GM12878 (cell line): ENCODE measurements at regions not wholly inside any gene's neighbourhood (a gene's known extent, or its start where the extent isn't known, plus 50 kb on each side); places are given as distances from the start of the nearest gene placed in this dataset.
"Not testable (repeated sequence)": the region's sequence is repeated elsewhere in the genome, so short reads cannot be mapped to it uniquely, and the experiment has no call there.

ENCODE experiments used
- ATAC-seq: fragments of 200-7000 bp; cut with Tn5 transposase; 3 replicates; pipeline ENCODE4 v1.9.1; 2020; ENCODE audit warnings: mild to moderate bottlenecking, moderate library complexity
- BruUV-seq: library from RNA; stranded (reverse); fragments of 400-500 nt; replicated peaks from 2 replicates; lab custom pipeline; 2021; lab: Mats Ljungman, UMichigan
- CTCF ChIA-PET: fragments of 300-600 bp; sonication (Branson Sonifier 250); formaldehyde crosslinking; extraction: SDS; loops from one replicate; lab custom pipeline; 2021; ENCODE audit warnings: inconsistent platforms; lab: Yijun Ruan, JAX
- POLR2A ChIA-PET: fragments of 350-600 bp; formaldehyde crosslinking; extraction: SDS; loops from one replicate; lab custom pipeline; 2021; ENCODE audit warnings: inconsistent platforms; lab: Charles Lee
- RAD21 ChIA-PET: fragments of 300-600 bp; sonication (Branson Sonifier 250); formaldehyde crosslinking; loops from one replicate; lab custom pipeline; 2023; ENCODE audit warnings: antibody characterized with exemption; ENCODE audit not compliant: unreplicated experiment; lab: Charles Lee
- SMC1A ChIA-PET: fragments of 300-600 bp; sonication (Branson Sonifier 250); formaldehyde crosslinking; loops from one replicate; lab custom pipeline; 2023; ENCODE audit not compliant: unreplicated experiment, uncharacterized antibody; lab: Charles Lee
- DNase-seq: peaks from one replicate; pipeline ENCODE4 v3.0.0-alpha.2; 2011; ENCODE audit warnings: low read depth, low spot score
- FAIRE-seq: peaks from 3 replicates; lab custom pipeline; 2011; peaks lifted over from hg19 to GRCh38; lab: Jason Lieb, UNC
- H2AFZ ChIP-seq: 2 replicates; pipeline ENCODE4 v1.6.0; 2011; ENCODE audit warnings: low read depth, low read length, control low read depth; ENCODE audit not compliant: control insufficient read depth
- H3K27ac ChIP-seq: 2 replicates; pipeline ENCODE4 v1.5.1; 2011; ENCODE audit warnings: control low read depth; ENCODE audit not compliant: control insufficient read depth, insufficient read depth
- H3K27me3 ChIP-seq, 2 experiments: replicated peaks in 1 of 2; 2 replicates each; pipeline versions ENCODE4 v1.6.0 to v1.6.1; 2011; ENCODE audit warnings: low read length in 1 of 2; ENCODE audit not compliant: control insufficient read depth in 2 of 2, insufficient read depth in 2 of 2
- H3K36me3 ChIP-seq, 2 experiments: 2 replicates each; pipeline ENCODE4 v1.5.1; 2011; ENCODE audit warnings: low read length in 1 of 2; ENCODE audit not compliant: control insufficient read depth in 2 of 2, insufficient read depth in 2 of 2
- H3K4me1 ChIP-seq: 2 replicates; pipeline ENCODE4 v1.6.1; 2011; ENCODE audit warnings: mild to moderate bottlenecking, low read length, moderate library complexity, mixed read lengths; ENCODE audit not compliant: control insufficient read depth, insufficient read depth
- H3K4me2 ChIP-seq: 2 replicates; pipeline ENCODE4 v1.6.0; 2011; ENCODE audit warnings: control low read depth; ENCODE audit not compliant: control insufficient read depth, insufficient read depth
- H3K4me3 ChIP-seq: fragments of 200-600 bp; sonication (generic); 2 replicates; pipeline ENCODE4 v1.5.1; 2016
- H3K79me2 ChIP-seq: 2 replicates; pipeline ENCODE4 v1.6.0; 2011; ENCODE audit warnings: low read length; ENCODE audit not compliant: control insufficient read depth, insufficient read depth
- H3K9ac ChIP-seq: 2 replicates; pipeline ENCODE4 v1.8.0; 2011; ENCODE audit warnings: low read length, control low read depth, mixed read lengths; ENCODE audit not compliant: control insufficient read depth, insufficient read depth
- H3K9me3 ChIP-seq: replicated peaks from 3 replicates; pipeline ENCODE4 v1.5.1; 2011; ENCODE audit warnings: mild to moderate bottlenecking, low read length; ENCODE audit not compliant: control insufficient read depth, insufficient read depth
- H4K20me1 ChIP-seq: 2 replicates; pipeline ENCODE4 v1.6.0; 2011; ENCODE audit not compliant: control insufficient read depth, insufficient read depth
- WGBS: methylation state at CpG from one replicate; pipeline ENCODE4 v1.1.6; 2016; ENCODE audit warnings: low lambda C conversion rate; ENCODE audit not compliant: insufficient replicate concordance, insufficient coverage; ENCODE audit errors: missing lambda C conversion rate; 5-methylcytosine and 5-hydroxymethylcytosine counted together
- in situ Hi-C: fragments of 300-500 bp; cut with MboI; formaldehyde crosslinking; loops from 9 replicates; pipeline ENCODE4 v1.14.3; 2018; ENCODE audit warnings: mixed read lengths
- intact Hi-C: fragments of 100-400 bp; cut with micrococcal nuclease; formaldehyde crosslinking; loops from one replicate; pipeline ENCODE4 v1.14.2; 2022; ENCODE audit not compliant: unreplicated experiment

DNA sequence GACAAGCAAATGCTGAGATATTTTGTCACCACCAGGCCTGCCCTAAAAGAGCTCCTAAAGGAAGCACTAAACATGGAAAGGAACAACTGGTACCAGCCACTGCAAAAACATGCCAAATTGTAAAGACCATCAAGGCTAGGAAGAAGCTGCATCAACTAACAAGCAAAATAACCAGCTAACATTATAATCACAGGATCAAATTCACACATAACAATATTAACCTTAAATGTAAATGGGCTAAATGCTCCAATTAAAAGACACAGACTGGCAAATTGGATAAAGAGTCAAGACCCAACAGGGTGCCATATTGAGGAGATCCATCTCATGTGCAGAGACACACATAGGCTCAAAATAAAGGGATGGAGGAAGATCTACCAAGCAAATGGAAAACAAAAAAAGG, 63.1 kb upstream of the LHFPL2 start:
- H2AFZ ChIP-seq, H3K9ac ChIP-seq, in situ Hi-C loops, H3K4me3 ChIP-seq, FAIRE-seq, ATAC-seq, H3K27me3 ChIP-seq, DNase-seq, BruUV-seq, H4K20me1 ChIP-seq, H3K36me3 ChIP-seq, H3K27ac ChIP-seq, intact Hi-C loops, CTCF ChIA-PET, POLR2A ChIA-PET, RAD21 ChIA-PET, H3K4me2 ChIP-seq, H3K79me2 ChIP-seq, H3K9me3 ChIP-seq, H3K4me1 ChIP-seq: not testable (repeated sequence)
- SMC1A ChIA-PET, result interaction anchor here (1.5 kb wide), 1 partner anchor 10 kb away, joined by 4 read pairs; no protein-coding TSS in a partner anchor

DNA sequence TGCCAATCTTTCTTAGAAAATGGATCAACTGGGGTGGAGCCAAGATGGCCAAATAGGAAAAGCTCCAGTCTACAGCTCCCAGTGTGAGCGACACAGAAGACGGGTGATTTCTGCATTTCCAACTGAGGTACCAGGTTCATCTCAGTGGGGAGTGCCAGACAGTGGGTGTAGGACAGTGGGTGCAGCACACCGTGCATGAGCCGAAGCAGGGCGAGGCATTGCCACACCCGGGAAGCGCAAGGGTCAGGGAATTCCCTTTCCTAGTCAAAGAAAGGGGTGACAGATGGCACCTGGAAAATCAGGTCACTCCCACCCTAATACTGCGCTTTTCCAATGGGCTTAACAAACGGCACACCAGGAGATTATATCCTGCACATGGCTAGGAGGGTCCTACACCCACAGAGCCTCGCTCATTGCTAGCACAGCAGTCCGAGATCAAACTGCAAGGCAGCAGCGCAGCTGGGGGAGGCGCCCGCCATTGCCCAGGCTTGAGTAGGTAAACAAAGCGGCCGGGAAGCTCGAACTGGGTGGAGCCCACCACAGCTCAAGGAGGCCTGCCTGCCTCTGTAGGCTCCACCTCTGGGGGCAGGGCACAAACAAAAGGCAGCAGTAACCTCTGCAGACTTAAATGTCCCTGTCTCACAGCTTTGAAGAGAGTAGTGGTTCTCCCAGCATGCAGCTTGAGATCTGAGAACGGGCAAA, 61.3 kb upstream of the LHFPL2 start:
- RAD21 ChIA-PET, H3K36me3 ChIP-seq, in situ Hi-C loops, H3K27ac ChIP-seq, ATAC-seq, DNase-seq, H3K9me3 ChIP-seq, POLR2A ChIA-PET, H4K20me1 ChIP-seq, H3K4me1 ChIP-seq, H3K4me3 ChIP-seq, H3K27me3 ChIP-seq, H2AFZ ChIP-seq, H3K9ac ChIP-seq, H3K79me2 ChIP-seq, H3K4me2 ChIP-seq, FAIRE-seq, BruUV-seq, intact Hi-C loops: not testable (repeated sequence)
- ChIA-PET CTCF (interaction anchor here (0.6 kb wide), 1 partner anchor 1118 kb away, joined by 3 read pairs; no protein-coding TSS in a partner anchor), SMC1A (interaction anchor here (1.5 kb wide), 1 partner anchor 12 kb away, joined by 4 read pairs; no protein-coding TSS in a partner anchor)
- WGBS, result 76% methylated on average over 17 of the region's 18 CpGs
